GM19372 (cell line): ENCODE measurements at regions not wholly inside any gene's neighbourhood (a gene's known extent, or its start where the extent isn't known, plus 50 kb on each side); places are given as distances from the start of the nearest gene placed in this dataset.
"Not testable (repeated sequence)": the region's sequence is repeated elsewhere in the genome, so short reads cannot be mapped to it uniquely, and the experiment has no call there.

ENCODE experiments used
- ATAC-seq: cut with Tn5 transposase; IDR thresholded peaks from one replicate; pipeline ENCODE4 v1.9.1; 2021; ENCODE audit warnings: mild to moderate bottlenecking, low read depth, moderate library complexity; ENCODE audit not compliant: unreplicated experiment

DNA sequence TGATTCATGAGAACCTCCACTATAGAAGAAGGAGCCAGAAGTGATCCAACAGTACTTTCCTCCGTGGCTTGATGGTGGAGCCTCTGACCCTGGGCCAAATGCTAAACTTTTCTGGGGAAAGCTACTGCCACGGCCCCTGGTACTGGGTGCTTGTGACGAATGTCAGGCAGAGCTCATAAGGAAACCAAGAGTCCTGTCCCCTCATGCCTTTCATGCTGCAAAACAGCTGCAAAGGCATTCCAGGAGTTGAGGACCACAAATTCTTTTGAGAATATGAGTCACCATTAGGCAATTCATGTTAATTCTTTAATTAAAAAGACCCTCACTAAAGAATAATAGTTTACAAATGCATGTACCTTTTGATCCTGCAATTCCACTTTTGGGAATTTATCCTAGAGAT, 700.4 kb upstream of the FAM241A start:
- not testable (repeated sequence) for ATAC-seq

DNA sequence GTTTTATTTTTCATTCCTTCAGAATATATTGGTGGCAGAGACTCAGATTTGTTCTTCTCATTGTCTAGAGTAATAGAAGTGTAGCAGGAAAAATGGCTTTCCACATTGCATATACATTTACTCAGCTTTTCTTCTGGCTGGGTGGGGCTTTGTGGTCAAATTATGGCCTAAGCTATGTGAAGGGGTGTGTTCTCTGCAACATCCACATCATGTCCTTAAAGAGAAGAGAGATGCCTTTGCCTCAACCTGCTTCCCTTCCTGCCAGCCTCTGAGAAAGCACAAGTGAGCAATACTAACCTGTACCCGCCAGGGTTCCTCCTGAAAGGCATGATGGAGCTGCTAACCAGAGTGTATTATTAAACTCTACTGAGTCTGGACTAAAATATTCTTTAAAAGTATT, 695.6 kb upstream of the FAM241A start:
- no peak for ATAC-seq

GRCh38 chr4:111450867-111451266, 694.4 kb upstream of the FAM241A start:
- no peak for ATAC-seq

- ATAC-seq: no peak
These were observed 692.0 kb upstream of the FAM241A start for GRCh38 chr4:111453216-111453615.

DNA sequence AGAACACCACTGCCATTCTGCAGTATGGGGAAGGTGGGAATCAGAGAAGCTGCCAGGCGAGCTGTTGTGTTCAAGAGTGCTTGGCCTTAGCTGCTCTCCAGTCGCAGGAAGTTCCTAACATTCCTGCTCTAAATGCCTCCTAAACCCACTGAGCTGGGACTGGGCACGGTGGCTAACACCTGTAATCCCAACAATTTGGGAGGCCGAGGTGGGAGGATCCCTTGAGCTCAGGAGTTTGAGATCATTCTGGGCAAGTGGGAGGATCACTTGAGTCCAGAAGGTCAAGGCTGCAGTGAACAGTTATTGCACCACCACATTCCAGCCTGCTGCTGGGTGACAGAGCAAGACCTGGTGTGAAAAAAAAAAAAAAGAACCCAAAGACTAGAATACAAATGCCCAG, 690.3 kb upstream of the FAM241A start:
- ATAC-seq: no peak

DNA sequence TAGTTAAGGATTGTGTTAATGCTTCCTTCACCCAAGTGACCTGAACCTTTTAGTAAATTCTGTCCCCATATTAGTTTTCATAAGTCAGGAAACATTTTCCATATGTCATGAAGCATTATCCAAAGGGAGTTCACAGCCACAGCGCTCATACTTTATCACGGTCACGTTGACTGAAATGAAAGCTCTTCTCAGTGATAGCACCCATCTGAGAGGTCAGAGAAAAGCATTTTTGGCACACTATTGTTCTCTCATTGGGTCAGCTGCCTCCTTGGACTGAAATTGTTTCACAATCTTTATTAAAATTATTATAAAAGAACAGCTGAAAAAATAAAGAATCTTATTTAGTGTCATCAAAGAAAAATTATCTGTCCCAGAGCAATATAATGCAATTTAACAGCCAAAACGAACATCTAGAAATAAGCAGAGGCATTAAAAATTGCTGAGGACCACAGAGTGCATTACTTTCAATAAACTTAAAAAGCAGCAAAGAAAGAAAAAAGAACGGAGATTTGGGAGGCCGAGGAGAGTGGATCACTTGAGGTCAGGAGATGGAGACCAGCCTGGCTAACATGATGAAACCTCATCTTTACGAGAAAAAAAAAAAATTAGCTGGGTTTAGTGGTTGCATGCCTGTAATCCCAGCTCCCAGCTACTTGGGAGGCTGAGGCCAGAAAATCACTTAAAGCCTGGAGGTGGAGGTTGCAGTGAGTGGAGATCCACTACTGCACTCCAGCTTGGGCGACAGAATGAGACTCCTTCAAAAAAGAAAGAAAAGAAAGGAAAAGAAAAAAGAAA, 680.8 kb upstream of the FAM241A start:
- no peak for ATAC-seq

DNA sequence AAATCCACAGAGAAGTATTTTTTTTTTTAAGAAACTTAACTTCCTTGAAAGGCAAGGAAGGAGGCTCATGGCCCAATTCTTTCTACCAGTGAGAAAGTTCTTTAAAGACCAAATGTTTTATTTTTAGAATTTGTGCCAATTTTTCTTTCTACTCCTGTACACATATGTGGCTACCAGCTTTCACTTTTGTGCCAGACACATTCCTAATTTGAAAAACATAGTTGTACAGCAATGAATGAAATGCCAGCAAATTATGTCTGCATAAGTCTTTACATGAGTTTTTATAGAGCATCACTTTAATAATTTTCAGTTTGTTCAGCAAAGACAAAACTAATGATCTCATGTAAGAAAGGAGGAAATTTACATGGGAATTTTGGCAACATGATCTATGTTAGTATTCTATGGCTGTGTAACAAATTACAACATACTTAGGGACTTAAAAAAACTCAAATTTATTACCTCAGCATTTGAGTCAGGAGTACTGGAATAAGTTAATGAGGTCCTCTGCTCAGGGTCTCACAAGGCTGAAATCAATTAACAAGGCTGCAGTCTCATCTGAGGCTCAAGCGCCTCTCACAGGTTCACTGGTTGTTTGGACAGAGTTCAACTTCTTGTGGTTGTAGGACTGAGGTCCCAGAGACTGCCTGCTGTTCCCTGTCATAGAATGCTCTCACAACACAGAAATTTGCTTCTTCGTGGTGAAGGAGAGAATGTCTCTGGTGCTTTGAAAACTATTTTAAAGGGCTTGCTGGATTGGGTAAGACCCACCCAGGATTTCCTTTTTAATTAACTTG, 678.2 kb upstream of the FAM241A start:
- no peak for ATAC-seq

GRCh38 chr4:111475001-111475400, 670.3 kb upstream of the FAM241A start:
- no peak for ATAC-seq

GRCh38 chr4:111475666-111476065, 669.6 kb upstream of the FAM241A start:
- ATAC-seq: no peak

- no peak for ATAC-seq
These were observed 664.7 kb upstream of the FAM241A start for GRCh38 chr4:111480510-111480909.

GRCh38 chr4:111483375-111484169, 661.7 kb upstream of the FAM241A start:
- ATAC-seq: no peak

DNA sequence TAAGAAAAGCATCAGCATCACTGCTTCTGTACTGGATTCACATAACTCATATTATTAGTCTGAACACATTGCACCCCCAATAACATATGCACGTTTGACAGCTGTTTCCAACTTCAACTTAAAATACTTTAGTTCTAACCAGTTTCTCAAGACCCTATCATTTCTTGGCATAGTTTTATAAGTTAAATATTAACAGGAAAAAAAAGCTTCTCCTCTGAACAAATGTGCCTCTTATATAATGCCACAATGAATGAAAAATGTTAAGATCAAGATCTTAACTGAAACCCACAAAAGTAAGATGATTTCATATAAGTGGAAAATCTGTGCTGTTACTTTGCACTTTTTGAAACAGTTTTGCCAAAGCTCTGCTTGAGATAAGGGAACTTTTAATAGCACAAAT, 652.8 kb upstream of the FAM241A start:
- no peak for ATAC-seq

DNA sequence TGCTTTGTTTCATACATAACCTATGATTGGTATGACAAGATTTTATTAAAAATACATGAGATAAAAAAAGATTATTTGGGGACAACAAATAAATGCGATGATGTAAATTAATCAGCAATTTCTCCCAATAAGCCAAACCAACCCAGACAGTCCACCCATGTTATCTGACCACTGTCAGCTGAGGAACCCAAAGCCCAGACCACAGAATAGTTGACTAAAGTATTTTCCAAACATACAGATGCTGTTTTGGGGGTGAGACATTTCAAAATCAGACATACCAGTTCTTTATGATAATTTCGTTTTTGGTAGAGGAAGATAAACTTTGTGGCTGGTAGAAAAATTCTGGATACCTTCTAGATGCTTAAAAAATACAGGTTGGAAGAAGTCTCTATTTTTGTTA, 650.8 kb upstream of the FAM241A start:
- no peak for ATAC-seq

DNA sequence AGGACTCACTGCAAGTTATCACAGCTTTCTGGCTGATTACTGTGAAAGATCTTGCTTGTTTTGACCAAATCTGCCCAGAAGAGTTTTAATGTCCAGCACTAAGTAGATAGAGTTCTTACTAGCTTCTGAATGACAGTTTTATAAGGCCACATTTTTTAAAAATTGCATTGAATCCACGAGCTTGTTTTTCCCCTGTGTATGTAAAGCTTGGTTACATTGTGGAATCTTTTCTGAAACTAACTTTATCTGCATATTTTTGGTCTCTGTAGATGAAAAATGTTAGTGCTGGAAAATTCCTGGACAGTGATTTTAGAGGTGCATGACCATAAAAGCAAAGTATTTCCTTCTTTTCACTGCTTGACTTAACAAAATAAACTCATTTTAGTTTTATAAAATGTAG, 650.3 kb upstream of the FAM241A start:
- ATAC-seq: no peak

DNA sequence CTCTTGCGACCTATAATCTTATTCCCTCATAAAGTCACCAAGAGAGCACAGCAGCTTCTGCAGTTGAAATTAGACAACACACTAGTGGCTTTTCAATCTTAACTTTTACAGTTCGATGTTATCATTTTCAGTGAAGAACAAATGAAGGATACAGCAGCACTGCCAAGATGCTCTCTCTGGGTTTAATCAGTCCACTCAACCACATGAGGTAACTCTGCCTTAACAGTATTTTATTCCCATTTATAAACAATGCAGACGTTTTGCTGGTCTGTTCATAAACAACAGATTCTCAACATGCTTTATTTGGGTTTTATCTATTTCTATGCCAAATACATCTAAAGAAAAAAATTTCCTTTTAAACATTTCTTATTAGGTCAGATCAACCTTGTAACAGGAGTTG, 646.0 kb upstream of the FAM241A start:
- no peak for ATAC-seq

GRCh38 chr4:111499706-111500105, 645.5 kb upstream of the FAM241A start:
- no peak for ATAC-seq

- ATAC-seq: no peak
These were observed 644.4 kb upstream of the FAM241A start for GRCh38 chr4:111500858-111501257.

DNA sequence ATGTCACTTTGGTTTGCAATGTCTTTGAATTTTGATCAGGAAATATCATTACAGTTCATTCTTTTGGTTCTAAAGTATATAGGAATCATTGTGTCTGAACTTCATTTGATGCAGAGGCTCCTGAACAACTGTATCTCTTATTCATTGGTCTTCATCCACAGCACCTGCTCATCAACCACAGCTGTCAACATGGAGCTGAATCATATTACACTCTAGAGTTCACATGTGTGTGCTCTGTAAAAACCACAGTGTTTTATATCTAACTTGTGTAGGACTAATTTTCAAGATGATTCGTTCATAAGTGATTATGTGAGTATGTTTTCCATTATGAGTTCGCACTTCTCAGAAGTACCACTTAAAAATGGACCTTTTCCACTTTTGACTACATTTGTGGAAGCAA, 643.3 kb upstream of the FAM241A start:
- ATAC-seq: no peak

- ATAC-seq: no peak
These were observed 642.6 kb upstream of the FAM241A start for GRCh38 chr4:111502626-111503025.

- ATAC-seq: no peak
These were observed 638.5 kb upstream of the FAM241A start for GRCh38 chr4:111506706-111507105.

GRCh38 chr4:111510535-111510934, 634.7 kb upstream of the FAM241A start:
- ATAC-seq: no peak
